NCI-H1105 treated with DMSO at 0.1 percent for 48 hours (cell line): ENCODE measurements at regions not wholly inside any gene's neighbourhood (a gene's known extent, or its start where the extent isn't known, plus 50 kb on each side); places are given as distances from the start of the nearest gene placed in this dataset.

Experiments used
- DNase-seq: peaks from one replicate; lab custom pipeline; 2025; lab: John Stamatoyannopoulos, UW

DNA sequence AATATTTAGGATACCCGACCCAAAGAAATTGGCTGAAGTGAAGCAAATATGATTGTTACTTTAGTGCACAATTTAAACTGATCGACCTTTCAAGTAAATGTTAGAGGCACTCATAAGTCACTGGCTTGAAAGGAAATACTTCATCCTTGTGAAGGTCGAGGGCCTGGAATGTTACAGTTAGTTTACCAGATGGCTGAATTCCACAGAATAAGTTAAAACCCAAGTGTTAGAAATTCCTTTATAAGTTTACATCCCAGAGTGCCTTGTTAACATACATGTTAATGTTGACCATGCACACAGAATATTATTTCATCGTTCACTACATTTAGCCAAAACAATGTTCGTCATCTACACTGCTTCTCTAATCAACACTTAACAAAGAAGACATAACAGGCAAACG is 235.5 kb upstream of the ANO3 start:
- no peak for DNase-seq

- DNase-seq = no peak
Measured at GRCh38 chr11:26102325-26102724, 229.6 kb upstream of the ANO3 start.

DNA sequence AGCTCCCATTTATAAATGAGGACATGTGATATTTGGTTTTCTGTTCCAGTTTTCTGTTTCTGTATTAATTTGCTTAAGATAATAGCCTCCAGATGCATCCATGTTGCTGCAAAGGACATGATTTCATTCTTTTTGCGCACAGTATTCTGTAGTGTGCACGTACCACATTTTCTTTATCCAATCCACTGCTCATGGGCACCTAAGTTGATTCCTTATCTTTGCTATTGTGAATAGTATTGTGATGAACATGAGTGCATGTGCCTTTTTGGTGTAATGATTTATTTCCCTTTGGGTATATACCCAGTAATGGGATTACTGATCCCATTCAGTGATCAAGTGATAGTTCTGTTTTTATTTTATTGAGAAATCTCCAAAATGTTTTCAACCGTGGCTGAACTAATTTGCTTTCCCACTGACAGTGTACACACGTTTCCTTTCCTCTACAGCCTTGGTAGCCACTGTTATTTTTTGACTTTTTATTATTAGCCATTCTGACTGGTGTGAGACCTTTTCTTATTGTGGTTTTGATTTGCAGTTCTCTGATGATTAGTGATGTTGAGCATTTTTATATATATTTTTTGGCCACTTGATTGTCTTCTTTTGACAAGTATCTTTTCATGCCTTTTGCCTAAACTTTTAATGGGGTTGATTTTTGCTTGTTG is 226.0 kb upstream of the ANO3 start:
- DNase-seq = no peak

DNA sequence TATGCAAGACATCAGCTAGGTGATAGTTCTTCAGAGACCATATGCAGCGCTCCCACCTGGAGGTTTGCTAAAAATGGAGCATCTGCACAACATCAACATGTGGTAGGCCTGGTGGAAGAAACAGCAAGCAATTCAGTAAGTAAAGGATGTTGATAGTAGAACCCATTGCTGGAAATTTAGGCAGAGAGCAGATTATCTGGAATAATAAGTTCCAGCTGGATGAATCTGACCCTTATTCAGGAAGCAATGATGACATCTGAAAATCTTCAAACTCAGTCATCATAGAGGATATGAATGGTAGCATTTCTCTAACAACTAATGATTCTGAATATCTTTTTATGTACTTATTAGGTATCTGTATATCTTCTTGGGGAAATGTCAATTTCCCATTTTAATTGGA is 225.2 kb upstream of the ANO3 start:
- DNase-seq = no peak

DNA sequence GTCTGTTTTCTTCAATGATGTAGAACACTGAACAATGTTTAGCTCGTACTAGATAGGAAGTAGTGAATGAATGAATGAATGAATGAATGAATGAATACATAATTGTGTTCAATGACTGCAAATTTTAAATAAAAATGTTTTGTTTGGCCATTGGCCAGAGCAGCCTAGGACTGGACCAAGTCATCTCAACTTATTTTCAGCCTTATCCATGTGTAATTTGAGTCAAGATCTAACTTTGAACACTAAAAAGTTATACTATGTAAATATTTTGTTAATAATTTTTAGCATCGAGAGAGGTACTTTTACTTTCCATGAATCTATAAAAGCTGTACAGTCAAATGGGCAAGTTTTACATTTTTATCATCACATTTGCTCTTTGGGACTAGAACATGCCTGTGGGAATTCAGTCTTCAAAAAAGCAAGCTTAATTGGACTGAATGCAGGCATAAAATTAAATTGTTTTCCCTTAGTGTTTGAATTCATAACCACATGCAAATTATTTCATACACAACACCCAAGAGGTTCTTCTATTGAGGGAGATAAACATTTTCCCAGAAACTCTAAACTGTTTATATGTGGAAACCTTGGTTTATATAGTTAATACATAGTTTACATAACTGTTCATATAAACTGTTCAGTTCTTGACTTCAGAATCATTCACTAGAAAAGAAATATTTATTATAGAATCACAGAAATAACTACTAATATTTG is 222.1 kb upstream of the ANO3 start:
- no peak for DNase-seq

GRCh38 chr11:26112264-26112663 is 219.7 kb upstream of the ANO3 start:
- DNase-seq = no peak

DNA sequence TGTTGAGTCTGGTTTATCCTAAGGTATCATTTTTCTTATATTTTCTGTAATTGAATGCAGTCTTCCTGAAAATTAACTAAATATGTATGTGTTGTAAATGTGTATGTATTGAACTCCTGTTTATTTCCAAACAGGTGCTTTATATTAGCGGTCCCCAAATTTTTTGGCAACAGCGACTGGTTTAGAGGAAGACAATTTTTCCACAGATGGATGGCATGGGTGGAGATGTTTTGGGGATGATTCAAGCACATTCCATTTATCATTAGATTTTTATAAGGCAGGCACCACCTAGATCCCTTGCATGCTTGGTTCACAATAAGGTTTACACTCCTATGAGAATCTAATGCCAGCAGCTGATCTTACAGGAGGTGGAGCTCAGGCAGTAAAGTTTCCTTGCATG is 210.5 kb upstream of the ANO3 start:
- no peak for DNase-seq

DNA sequence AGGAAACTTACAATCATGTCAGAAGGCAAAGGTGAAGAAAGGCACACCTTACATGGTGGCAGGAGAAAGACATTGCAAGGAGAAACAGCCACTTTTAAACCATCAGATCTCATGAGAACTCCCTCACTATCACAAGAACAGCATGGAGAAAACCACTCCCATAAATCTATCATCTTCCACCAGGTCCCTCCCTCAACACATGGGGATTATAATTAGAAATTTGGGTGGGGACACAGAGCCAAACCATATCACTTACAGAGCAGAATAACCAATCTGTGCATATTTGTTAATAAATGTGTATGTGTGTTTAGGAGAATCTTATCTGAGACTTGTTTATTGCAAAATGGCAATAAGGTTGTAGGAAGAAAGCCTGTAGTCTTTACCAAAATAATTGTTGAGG is 205.2 kb upstream of the ANO3 start:
- no peak for DNase-seq

DNA sequence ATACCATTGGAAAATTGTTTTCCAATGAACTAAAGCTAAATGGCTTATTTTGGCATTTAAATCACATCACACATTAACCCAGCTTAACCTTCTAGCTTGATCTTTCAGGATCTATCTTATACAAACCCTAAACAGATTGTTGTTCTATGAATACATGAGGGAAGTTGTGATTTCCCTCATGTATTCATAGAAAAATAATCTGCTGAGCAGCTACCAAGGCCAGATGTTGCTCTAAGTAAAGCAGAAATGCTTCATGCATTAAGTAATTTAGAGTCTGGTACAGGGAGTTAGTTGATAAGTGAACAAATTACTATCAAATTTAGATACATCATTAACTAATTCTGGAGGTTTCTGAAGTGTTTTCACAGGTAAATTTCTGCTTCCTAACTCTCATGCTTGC is 204.6 kb upstream of the ANO3 start:
- no peak for DNase-seq

DNA sequence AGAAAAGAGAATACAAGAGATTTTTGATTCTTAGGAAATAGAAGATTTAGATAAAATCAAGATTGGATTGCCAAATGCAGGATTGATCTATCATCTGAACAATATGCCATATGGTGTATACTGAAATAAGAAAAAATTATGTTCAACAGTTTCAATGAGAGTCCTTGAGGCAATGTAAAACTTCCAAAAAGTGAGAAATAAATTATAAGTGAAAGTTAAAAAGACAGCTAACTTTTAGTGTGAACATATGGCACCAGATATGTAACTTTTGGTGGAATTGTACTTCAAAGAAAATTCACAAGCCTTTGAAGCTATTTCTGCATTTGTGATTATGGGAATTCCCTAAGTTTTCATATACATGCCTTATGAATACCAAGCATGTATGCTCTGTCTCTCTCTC is 200.5 kb upstream of the ANO3 start:
- DNase-seq = no peak

- DNase-seq = no peak
Measured at GRCh38 chr11:26134053-26134452, 197.9 kb upstream of the ANO3 start.

DNA sequence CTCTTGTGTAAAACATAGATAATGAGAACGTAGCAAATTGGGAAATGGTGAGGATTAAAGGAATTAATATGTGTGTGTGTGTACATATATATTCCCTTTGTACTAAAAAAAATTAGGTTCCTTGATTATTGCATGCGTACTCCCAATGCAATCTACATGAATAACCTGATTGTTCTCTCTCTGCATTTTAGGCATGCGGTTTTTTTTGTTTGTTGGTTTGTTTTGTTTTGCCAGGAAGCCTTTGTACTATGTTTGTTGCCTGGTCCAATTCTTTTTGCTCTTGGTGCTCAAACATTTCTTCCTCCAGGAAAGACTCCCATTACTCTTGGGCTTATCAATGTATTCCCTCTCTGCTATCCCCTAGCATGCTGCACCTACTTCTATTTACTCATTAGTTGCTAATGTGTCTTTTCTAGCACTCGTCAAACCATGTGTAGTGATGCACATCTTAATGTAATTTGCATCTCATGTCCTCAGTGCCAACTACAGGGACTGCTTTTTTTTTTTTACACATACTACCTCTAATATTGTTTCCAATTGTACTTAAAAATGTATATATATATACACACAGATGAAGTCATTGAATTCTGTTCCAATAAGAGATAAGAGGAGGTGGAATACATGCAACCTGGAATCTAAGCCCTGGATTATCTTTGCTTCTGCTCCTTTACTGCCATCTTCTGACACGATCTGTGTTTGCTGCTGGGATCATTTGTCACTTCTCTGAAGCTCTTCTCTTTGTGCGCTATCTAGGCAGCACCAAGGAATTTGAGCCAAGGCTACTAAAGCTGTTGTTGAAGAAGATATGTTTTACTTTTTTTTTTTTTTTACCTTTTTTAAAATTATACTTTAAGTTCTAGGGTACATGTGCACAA is 197.2 kb upstream of the ANO3 start:
- peak; percentile 24 for DNase-seq

- DNase-seq = no peak
Measured at GRCh38 chr11:26137651-26138050, 194.3 kb upstream of the ANO3 start.

- no peak for DNase-seq
Measured at GRCh38 chr11:26142891-26143290, 189.0 kb upstream of the ANO3 start.

- DNase-seq = no peak
Measured at GRCh38 chr11:26143566-26144290, 188.2 kb upstream of the ANO3 start.

GRCh38 chr11:26144291-26144690 is 187.6 kb upstream of the ANO3 start:
- DNase-seq = no peak

- no peak for DNase-seq
Measured at GRCh38 chr11:26144911-26145310, 187.0 kb upstream of the ANO3 start.

GRCh38 chr11:26149585-26149984 is 182.3 kb upstream of the ANO3 start:
- no peak for DNase-seq

- peak; percentile 50 for DNase-seq
Measured at GRCh38 chr11:26150031-26150430, 181.9 kb upstream of the ANO3 start.

DNA sequence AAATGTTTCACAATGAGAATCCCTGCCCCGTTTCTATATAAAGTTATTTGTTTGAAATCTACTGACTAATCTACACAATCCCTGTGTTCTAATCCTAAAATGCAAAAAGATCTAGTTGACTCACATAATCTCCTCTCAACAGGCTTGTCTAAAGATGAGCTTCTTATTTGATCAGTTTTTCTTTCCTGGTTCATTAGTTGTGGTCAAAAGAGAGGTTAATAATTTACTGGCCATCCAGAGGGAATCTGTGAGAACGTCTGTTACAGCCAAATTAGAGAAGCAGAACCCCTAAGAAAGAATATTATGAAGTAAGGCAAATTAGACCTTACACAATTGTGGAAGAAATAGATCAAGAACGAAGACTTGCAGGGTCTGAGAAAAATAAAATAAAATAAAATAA is 173.7 kb upstream of the ANO3 start:
- DNase-seq = no peak

GRCh38 chr11:26162291-26162690 is 169.6 kb upstream of the ANO3 start:
- DNase-seq = no peak

DNA sequence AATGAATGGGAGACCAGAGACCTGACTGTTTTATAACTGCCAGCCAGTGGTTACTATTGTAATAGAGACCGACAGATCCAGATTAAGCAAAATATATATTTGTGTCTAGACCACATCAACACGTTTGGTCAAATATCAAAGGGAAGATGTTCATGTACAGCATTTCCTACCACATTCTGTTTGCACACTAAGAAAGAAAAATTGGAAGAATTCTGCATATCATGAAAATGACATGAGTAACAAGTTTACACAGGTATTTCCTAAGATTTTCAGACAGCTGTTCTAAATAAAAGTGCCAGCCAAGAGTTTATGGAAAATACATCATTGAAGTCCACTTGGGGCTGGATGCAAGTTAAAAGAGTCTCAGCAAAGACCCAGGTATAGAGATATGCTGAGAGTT is 145.5 kb upstream of the ANO3 start:
- DNase-seq = no peak
